IPS-18a (cell line): ENCODE measurements at regions not wholly inside any gene's neighbourhood (a gene's known extent, or its start where the extent isn't known, plus 50 kb on each side); places are given as distances from the start of the nearest gene placed in this dataset.

Experiments used
- H3K27ac ChIP-seq: one replicate; pipeline ENCODE4 v1.5.1; 2013; ENCODE audit warnings: low read length
- H3K27me3 ChIP-seq: one replicate; pipeline ENCODE4 v1.6.1; 2013; ENCODE audit warnings: mild to moderate bottlenecking, low read length; ENCODE audit not compliant: control insufficient read depth, insufficient read depth
- H3K36me3 ChIP-seq: one replicate; pipeline ENCODE4 v1.6.1; 2013; ENCODE audit warnings: low read depth, low read length; ENCODE audit not compliant: control insufficient read depth
- H3K4me1 ChIP-seq: one replicate; pipeline ENCODE4 v1.6.1; 2013; ENCODE audit warnings: low read depth, low read length; ENCODE audit not compliant: control insufficient read depth
- H3K4me3 ChIP-seq: one replicate; pipeline ENCODE4 v1.5.1; 2013; ENCODE audit warnings: low read length
- H3K9ac ChIP-seq: one replicate; pipeline ENCODE4 v1.6.1; 2013; ENCODE audit warnings: mild to moderate bottlenecking, low read length, moderate library complexity
- H3K9me3 ChIP-seq: one replicate; pipeline ENCODE4 v1.6.1; 2013; ENCODE audit warnings: low read depth, low read length; ENCODE audit not compliant: control insufficient read depth

DNA sequence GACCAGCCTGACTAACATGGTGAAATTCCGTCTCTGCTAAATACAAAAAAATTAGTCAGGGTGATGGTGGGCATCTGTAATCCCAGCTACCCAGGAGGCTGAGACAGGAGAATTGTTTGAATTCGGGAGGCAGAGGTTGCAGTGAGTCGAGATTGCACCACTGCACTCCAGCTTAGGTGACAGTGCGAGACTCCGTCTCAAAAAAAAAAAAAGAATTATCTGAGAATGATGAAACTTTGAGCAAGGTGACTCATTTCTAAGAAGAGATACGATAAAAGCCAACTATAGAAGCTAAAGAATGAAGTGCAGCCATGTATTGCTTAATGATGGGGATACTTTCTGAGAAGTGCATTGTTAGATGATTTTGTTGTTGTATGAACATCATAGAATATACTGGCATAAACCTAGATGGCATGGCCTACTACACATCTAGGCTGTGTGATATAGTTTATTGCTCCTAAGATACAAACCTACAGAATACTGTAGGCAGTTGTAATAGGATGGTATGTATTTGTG lies 64.7 kb downstream of the SNRPE start:
- Histone ChIP-seq H3K4me3 (no peak overlapping the region), H3K9me3 (no peaks in the 10 kb centered on the region), H3K36me3 (no peaks in the 10 kb centered on the region), H3K4me1 (no peaks in the 10 kb centered on the region), H3K9ac (no peak overlapping the region), H3K27ac (no peak overlapping the region), H3K27me3 (no peaks in the 10 kb centered on the region)

DNA sequence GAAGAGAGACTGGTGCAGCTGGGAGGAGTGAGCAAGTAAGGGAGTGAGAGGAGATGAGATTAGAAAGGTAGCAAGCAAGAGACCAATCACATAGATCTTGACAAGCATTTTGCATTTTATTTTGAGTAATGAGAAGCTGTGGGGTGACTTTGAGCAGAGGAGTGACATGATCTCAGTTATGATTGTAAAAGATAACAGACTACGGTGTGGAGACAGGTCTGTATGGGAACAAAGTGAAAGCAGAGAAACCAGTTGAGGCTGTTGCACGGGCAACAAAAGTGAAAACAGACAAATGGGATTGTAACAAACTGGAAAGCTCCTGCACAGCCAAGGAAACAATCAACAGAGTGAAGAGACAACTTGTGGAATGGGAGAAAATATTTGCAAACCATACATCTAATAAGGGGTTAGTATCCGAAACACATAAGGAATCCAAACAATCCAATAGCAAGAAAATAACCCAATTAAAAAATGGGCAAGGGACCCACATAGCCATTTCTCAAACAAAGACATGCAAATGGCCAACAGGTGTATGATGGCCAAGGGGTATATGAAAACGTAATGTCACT lies 68.4 kb downstream of the SNRPE start:
- Histone ChIP-seq H3K27me3 (no peaks in the 10 kb centered on the region), H3K4me1 (no peaks in the 10 kb centered on the region), H3K9ac (no peak overlapping the region), H3K36me3 (no peaks in the 10 kb centered on the region), H3K4me3 (no peak overlapping the region), H3K27ac (no peak overlapping the region), H3K9me3 (no peaks in the 10 kb centered on the region)

DNA sequence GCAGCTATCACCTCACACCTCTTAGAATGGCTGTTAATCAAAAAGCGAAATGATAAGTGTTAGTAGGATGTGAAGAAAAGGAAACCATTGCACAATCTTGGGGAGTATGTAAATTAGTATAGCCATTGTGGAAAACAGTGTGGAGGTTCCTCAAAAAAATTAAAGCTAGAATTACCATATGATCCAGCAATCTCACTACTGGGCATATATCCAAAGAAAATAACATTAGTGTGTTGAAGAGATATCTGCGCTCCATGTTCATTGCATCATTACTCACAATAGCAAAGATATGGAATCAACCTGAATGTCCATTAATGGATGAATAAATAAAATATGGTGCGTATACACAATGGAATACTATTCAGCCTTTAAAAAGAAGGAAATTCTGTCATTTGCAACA lies 68.9 kb downstream of the SNRPE start:
- H3K4me1 ChIP-seq, result no peaks in the 10 kb centered on the region
- no peak overlapping the region for H3K27ac ChIP-seq
- H3K36me3 ChIP-seq, result no peaks in the 10 kb centered on the region
- no peak overlapping the region for H3K9ac ChIP-seq
- no peaks in the 10 kb centered on the region for H3K27me3 ChIP-seq
- H3K4me3 ChIP-seq, result no peak overlapping the region
- no peaks in the 10 kb centered on the region for H3K9me3 ChIP-seq

DNA sequence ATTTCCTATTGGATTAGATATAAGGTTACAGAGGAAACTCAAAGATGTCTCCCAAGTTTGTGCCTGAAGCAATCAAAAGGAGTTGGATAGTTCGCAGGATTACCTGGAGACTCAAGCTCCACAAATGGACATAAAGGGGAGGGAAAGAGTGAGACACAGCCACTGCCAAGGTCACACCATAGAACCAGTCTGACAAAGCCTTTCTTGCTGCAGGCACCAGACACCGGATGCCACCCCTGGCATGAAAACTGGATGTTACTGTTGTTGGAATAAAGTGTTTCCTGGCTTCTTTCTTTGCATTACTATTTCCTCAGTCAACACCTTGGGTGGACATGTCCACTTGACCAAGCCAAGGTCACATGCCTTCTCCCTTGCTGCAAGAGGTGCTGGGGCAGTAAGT lies 70.6 kb downstream of the SNRPE start:
- H3K27me3 ChIP-seq, result no peaks in the 10 kb centered on the region
- H3K4me1 ChIP-seq, result no peaks in the 10 kb centered on the region
- no peak overlapping the region for H3K9ac ChIP-seq
- H3K4me3 ChIP-seq, result no peak overlapping the region
- no peaks in the 10 kb centered on the region for H3K9me3 ChIP-seq
- H3K36me3 ChIP-seq, result no peaks in the 10 kb centered on the region
- no peak overlapping the region for H3K27ac ChIP-seq

DNA sequence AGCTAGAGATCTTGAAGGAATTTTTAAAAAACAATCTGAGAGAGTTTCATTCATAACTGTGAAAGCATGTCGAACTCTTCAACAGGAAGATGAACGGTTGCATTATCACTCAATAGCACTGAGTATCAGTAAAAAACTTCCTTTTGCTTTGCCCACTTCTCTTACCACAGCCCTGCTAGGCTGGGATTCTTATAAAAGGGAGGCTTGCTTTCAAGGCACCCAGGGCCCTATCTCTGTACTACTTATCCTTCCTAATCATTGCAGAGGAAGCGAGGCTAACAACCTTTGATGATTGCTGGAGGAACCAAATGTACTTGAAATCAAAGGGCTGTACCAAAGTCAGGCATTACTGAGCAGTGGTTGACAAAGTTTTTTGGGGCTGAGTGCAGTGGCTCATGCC lies 71.2 kb downstream of the SNRPE start:
- Histone ChIP-seq H3K9me3 (no peaks in the 10 kb centered on the region), H3K9ac (no peak overlapping the region), H3K4me3 (no peak overlapping the region), H3K27ac (no peak overlapping the region), H3K27me3 (no peaks in the 10 kb centered on the region), H3K36me3 (no peaks in the 10 kb centered on the region), H3K4me1 (no peaks in the 10 kb centered on the region)

DNA sequence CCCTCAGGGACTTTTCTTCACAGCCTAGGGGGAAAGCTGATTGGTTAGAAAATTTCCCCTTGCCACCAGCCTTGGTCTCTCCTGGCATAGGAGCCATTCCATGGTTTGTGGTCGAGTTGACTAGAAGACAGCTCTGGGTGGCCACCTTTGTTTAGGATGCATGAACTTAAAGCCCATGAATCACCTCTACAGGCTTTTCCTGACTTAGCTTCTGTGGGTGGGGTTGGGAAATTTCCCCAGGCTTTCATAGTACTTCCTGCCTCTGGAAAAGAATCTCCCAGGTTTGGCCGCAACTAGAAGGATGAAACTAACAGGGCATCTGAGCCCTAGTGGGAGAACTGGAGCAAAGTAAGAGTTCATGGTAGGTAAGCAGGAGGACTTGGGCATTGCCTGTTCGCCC lies 72.6 kb downstream of the SNRPE start:
- Histone ChIP-seq H3K4me1 (no peaks in the 10 kb centered on the region), H3K27me3 (no peaks in the 10 kb centered on the region)

DNA sequence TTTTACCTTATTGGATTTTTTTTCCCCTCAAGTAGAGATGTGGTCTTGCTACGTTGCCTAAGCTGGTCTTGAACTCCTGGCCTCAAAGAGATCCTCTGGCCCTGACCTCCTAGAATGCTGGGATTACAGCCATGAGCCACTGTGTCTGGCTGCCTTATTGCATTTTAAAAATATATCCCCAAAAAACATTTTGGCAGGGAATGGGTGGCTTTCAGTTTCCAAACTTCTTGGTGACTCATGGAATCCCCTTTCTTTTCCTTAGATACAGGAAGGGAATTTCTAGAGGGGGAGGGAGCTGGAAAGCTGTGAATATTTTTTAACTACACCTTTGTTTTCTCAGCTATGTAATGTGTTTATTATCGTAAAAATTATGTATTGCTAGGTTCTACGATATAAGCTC lies 73.3 kb downstream of the SNRPE start:
- Histone ChIP-seq H3K27ac (no peak overlapping the region), H3K9me3 (no peaks in the 10 kb centered on the region), H3K9ac (no peak overlapping the region), H3K36me3 (no peaks in the 10 kb centered on the region), H3K27me3 (no peaks in the 10 kb centered on the region), H3K4me3 (no peak overlapping the region), H3K4me1 (no peaks in the 10 kb centered on the region)

More for the DNA sequence above, 72.6 kb downstream of the SNRPE start:
- no peaks in the 10 kb centered on the region for H3K36me3 ChIP-seq
- H3K9me3 ChIP-seq, result no peaks in the 10 kb centered on the region
- no peak overlapping the region for H3K9ac ChIP-seq
- H3K4me3 ChIP-seq, result no peak overlapping the region
- no peak overlapping the region for H3K27ac ChIP-seq

DNA sequence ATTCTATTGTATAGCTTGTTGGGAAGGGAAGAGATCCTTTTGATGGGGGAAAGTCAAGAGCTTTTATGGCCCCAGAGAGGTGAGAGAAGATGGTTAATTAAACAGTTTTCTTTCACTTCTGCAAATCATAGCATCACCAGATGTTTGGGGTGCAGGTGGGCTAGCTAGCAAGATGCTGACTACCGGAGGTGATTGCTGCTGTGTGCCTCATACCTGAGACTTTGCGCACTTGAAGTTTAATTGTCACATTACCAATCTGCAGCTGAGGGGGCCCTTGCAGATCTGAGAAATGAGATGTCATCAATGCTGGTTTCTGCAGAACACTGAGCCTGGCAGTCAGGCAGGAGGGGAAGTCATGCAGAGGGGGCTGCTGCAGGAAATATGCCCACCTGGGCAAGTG lies 73.9 kb downstream of the SNRPE start:
- no peak overlapping the region for H3K4me3 ChIP-seq

DNA sequence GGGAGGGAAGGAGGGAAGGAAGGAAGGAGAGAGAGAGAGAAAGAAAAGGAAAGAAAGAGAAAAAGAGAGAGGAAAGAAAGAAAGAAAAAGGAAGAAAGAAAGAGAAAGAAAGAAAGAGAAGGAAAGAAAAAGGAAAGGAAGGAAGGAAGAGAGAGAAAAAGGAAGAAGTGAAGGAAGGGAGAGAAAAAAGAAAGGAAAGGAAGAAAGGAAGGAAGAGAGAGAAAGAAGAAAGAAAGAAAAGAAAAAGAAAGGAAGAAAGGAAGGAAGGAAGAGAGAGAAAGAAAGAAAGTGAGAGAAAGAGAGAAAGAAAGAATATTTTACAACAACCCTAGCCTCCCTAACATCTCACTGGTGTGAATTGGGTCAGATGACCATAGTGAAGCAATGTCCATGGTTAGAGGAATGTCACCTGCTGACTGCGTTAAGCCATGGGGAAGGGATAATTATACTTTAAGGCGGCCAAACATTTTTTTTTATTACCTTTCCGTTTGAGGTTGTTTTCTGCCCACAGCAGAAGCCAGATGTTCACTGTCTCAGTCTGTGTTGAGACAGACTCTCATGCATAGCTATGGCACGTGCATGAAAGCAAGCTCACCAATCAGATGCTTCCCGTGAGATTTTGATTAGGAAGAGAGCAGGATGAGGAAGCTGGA lies 76.4 kb downstream of the SNRPE start:
- Histone ChIP-seq H3K4me1 (no peaks in the 10 kb centered on the region), H3K27ac (no peak overlapping the region), H3K9me3 (no peaks in the 10 kb centered on the region), H3K36me3 (no peaks in the 10 kb centered on the region), H3K9ac (no peak overlapping the region), H3K27me3 (no peaks in the 10 kb centered on the region), H3K4me3 (no peak overlapping the region)

More for the DNA sequence above, 73.9 kb downstream of the SNRPE start:
- no peaks in the 10 kb centered on the region for H3K4me1 ChIP-seq
- no peaks in the 10 kb centered on the region for H3K9me3 ChIP-seq
- H3K9ac ChIP-seq, result no peak overlapping the region
- H3K36me3 ChIP-seq, result no peaks in the 10 kb centered on the region
- H3K27ac ChIP-seq, result no peak overlapping the region
- H3K27me3 ChIP-seq, result no peaks in the 10 kb centered on the region

DNA sequence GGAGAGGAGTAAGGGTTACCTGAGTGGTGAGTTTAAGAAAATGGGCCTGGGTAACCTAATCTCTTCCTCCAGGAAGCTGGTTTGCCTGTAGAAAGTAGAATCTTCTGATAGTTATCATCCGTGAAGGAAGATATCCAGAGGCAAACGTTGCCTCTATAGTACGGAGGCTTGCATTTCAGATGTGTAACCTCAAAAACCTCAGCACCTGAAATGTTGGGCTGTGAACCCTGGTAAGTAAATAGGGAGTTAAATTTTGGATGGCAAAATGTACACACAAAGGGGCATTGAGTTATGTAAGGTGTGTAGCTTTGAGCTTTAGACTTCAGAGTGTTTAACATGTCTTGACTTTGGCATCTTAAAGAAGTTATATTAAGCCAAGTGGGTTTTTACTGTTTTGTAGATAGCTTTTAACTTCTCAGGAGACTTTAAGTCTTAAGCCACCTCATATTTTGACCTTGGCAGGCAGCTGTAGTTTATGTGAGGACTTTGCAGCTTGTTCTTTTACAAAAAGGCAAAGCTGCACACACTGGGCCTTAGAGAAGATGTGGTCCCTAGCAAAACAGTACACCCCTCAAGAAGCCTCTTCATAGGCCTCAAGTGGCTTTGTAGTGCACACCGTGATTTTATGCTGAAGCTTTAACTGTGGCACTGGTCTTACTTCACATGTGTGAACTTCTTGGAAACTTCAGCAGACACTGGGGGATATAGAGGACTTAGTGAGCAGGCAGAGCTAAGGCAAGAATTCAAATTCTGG lies 83.4 kb downstream of the SNRPE start:
- no peaks in the 10 kb centered on the region for H3K36me3 ChIP-seq
- no peaks in the 10 kb centered on the region for H3K27me3 ChIP-seq
- H3K27ac ChIP-seq, result no peak overlapping the region
- no peaks in the 10 kb centered on the region for H3K9me3 ChIP-seq
- H3K9ac ChIP-seq, result no peak overlapping the region
- H3K4me3 ChIP-seq, result no peak overlapping the region
- H3K4me1 ChIP-seq, result no peaks in the 10 kb centered on the region

DNA sequence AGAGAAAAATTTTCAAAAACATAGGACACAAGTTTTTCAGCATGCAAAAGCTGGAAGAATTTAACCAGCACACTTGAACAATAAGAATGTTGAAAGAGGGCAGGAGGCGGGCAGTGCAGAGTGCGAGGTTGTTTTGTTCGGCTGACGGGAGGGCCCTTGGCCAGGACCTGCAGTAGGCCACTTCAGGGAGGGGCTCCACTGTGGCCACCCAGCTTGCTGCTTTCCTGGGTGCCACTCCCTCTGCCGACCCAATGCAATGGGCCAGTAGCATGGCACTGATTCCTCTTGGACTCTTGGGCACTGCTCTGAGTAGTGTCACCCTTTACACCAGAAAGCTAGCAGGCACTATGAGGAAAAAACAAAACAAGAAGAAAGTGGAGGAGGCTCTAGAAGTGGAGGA lies 92.9 kb downstream of the SNRPE start:
- H3K4me1 ChIP-seq, result no peaks in the 10 kb centered on the region
- H3K27ac ChIP-seq, result no peak overlapping the region
- H3K27me3 ChIP-seq, result no peaks in the 10 kb centered on the region

More for the DNA sequence above, 92.9 kb downstream of the SNRPE start:
- no peaks in the 10 kb centered on the region for H3K36me3 ChIP-seq
- H3K9me3 ChIP-seq, result peaks cover 2% of the 10 kb centered on the region
- no peak overlapping the region for H3K4me3 ChIP-seq
- no peak overlapping the region for H3K9ac ChIP-seq
